ENCODE measurements at regions not wholly inside any gene's neighbourhood (a gene's known extent, or its start where the extent isn't known, plus 50 kb on each side); places are given as distances from the start of the nearest gene placed in this dataset.
A peak's percentile ranks its signal among the peaks of the same experiment; 100 is the strongest.

DNA sequence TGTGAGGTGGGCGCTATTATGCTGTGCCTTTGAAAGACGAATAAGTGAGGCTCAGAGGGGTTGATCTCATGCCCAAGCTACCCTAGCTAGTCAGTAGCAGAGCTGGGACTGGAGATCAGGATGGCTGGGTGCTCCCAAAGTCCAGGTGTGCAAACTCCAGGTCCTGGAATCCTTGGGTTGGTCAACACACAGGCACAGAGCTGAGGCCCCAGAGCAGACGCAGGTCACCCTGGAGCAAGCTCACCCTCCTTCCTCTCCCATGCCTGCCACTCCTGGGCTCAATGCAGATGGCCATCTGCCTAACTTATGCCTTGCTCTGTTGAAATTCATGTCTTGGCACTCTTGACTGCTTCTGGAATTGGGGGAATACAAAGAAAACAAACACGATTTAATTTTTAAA, 587.2 kb downstream of the PTPRU start:
- no peak for DNase-seq

DNA sequence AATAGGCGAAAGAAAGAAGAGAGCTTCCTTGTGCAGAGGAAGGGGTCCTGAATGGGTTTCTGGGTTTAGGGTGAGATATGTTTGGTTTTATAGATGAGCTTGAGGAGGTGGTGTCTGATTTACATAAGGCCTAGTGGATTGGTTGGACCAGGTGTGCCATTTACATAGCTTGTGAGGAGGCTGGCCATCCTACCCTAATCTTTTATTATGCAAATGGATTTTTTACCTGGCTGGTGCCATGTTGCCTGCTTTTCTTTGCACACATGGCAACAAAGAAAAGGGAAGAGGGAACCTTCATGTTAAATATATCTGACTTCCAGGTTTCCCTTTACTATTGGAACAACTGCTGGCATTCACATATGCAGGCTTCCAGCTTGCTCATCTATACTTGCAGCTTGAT, 585.3 kb downstream of the PTPRU start:
- DNase-seq, result no peak

DNA sequence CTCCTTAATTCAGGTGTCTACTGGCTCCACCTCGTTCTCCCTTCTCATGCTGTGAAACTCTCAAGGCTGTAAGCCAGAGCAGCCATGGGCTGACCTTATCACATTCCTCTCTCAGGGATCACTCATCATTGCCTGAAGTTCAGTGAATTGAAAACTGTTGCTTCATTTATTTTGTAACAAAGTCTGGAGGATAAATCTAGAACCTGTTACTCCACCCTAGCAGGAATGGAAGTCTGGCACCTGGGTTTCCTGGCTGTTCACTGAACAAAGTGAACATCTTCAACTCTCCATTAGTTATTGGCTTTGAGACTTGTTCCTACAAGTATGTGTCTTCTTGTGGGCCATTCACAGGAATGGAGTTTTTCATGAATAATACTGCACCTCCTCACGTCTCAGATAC, 584.1 kb downstream of the PTPRU start:
- DNase-seq, result no peak

DNA sequence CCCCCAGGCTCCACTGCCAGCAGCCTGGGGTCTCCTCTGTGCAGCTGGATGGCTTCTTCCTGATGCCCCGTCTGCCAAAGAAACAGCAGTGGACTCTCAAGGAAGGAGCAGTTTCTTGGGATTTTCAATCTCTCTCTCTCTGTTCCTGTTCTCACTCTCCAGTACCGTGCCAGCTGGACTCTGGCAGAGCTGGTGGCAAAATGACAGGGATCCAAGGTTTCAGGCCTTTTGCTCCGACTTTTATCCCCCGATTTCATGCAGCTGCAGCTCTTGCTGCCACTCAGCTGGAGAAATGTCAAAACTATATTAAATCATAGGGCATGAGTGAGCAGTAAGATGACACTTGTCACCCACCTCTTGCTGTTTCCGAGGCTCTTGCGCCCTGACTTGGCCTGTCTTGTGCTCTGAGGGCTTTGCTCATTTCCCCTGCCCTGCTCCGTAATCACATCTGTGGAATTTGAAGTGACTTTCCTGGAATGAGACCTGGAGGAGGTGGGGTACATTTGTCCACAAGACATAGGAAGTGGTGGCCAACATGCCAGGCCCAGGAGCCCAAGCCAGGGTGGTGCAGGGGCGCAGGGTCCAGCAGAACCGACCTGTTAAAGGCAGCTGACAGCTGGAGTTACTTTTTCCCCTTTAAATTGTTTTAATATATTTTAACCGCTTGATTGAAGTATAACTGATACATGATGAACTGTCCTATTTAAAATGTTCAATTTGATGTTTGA, 576.2 kb downstream of the PTPRU start:
- DNase-seq, result no peak

DNA sequence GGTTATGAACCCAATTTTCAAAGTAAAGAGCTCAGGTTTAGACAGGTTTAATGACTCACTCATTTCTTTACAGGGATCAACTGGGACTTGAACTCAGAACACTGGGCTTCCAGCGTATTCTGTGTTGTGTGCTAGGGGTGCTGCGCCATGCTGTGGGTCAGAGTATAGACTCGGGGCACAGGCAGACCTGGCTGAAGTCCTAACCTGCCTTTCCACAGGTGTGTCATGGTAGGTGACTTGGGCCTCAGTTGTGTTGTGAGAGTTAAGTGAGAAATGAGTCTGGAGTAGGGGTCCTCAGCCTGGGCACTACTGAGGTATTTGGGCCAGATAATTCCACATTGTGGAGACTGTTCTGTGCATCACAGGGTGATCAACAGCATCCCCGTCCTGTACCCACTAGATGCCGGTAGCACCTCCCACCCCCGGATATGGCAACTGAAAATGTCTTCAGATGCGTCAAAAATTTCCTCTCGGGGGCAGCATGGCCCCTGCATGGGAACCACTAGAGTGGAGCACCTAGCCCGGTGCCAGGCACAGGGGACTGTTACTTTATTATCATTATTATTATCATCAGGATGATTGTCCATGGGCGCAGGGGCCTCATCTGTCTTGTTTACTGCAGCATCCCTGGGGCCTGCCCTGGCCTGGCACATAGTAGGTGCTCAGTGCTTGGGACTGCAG, 575.5 kb downstream of the PTPRU start:
- DNase-seq, result peak; percentile 8

DNA sequence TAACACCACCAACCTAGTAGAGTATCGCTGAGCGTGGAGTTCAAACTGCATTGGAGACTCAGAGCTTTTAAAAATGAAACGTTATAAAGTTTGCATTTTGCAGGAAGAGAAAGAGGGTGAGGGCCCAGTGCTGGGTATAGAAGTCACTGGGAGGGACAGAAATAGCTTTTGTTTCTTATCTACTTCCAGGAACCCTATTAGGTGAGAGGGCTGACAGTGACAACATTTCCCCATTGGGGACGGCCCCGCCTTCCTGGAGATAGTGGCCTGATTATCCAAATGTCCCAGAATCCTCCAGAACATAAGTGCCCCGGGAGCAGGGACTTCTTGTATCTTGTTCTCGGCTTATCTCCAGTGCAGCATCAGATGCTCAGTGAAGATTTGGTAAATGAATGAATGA, 574.9 kb downstream of the PTPRU start:
- no peak for DNase-seq

DNA sequence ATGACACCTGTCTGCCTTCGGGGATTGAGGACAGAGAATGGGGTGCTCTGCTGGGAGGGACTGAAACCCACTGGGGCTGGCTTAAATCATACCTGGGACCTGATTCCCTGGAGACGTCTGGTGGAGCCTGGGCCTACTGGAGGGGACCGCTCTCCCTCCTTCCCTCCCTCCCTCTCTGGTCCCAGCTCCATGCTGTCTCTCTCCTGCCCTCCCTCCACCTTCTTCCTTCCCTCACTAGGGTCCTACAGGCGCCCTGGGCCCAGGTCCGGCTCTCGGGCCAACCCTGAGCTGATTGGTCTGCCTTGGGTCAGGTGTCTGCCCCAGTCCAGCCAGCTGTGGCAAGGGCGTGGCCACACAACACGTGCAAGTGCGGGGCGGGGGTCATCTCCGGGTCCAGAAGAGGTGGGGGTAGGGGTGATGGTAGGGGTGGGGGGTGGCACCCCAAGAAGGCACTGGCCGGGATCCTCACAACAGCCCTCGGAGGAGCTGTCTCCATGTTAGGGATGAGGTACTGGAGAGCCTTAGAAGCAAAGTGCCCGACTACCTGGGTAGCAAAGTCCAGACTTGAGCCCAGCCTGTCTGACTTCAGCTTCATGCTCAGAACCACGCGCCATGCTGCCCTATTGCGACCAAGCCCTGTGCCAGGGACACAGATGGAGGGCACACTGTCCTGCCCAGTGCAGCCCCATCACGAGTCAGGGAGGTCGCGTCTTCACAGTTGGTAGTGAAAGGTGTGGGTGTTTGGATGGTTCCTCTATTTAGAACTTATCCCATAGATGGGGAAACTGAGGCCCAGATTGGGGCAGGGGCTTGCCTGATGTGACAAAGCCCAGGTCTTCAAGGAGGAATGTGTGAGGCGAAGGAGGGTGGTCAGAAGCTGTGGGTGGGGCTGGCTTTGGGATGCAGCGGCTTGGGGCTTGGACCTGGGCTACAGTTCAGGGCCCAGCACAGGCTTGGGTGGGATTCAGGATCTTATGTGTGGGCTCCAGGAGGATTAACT, 574.1 kb downstream of the PTPRU start:
- DNase-seq, result peak; percentile 13

DNA sequence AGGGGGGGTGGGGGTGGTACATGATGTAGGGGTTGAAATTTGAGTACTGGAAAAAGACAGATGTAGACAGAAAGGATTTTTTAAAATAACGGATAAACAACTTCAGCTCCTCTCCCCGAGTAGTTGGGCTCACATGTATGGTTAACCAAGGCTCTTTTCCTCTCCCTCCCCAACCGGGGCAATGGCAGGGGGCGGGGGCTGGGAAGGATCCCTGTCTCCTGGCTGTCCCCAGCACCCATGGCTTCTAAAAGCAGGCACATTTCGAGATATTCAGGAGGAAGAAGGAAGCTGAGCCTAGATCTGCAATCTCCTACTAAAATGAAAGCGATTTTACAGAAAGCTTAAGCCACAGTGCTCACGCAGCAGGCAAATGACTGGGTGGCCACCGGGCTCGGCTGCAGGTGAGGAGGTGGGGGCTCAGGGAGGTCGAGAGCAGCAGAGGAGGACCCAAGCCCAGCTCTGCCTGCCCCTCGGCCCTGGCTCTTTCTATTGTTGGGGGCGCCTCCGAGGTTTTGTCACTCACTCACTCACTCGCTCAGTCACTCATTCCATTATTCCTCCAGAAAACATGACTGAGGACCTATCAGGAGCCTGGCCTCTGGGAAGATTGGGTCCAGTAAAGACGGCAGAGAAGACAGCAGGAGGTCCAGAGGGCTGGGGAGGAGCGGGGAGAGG, 573.3 kb downstream of the PTPRU start:
- no peak for DNase-seq

DNA sequence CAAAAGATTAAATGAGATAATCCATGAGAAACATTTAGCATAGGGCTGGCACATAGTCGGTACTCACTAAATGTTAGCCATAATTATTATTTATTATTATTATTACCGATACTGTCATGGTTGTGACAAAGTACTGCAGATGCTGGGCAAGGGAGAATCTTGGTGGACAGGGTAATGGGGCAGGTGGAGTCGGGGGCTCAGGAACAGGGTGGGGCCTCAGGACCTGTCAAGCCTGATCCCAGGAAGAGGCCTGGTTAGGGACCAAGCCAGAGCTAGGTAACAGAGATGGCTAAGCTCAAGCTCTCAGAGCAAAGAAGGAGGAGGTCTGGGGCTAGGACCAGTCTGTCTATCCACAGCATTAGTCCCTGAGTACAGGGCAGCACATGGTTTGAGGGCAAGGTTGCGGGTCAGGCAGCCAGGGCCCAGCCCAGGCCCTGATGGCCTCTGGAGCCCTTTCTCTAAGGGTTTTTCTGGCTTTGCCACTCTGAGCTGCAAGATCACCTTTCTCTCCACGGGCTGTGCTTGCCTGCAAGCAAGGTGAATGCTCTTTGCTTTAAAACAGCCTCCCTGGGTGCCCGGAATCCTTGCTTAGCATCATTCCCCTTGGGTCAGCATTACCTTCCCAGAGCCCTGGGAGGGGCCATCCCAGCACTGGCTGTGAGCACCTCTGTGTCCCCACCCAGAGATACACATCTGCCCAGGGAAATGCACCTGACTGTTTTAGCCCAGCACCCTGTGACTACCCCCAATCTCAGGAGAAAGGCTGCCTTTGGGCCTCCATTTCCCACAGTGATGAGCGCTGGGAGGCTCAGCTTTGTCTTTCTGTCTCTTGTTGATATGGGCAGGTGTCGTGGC, 572.0 kb downstream of the PTPRU start:
- peak; percentile 26 for DNase-seq

DNA sequence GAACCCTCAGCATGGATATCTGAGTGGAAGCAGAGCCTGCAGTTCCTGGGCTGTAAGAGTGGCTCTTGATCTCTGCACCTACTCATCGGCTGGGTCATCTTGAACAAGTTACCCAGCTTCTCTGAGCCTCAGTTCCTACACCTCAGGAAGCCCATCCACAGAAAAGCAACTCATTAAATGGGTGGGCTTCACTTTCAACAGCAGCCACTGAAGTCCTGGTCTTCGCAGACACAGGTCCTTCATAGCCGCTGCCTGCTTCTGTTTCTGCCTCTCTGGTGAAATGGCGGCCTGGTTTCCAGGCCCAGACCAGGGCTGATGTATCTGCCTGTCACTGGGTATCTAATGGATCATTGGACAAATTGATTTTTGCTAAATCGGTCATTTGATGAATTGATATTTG, 571.4 kb downstream of the PTPRU start:
- DNase-seq, result no peak

DNA sequence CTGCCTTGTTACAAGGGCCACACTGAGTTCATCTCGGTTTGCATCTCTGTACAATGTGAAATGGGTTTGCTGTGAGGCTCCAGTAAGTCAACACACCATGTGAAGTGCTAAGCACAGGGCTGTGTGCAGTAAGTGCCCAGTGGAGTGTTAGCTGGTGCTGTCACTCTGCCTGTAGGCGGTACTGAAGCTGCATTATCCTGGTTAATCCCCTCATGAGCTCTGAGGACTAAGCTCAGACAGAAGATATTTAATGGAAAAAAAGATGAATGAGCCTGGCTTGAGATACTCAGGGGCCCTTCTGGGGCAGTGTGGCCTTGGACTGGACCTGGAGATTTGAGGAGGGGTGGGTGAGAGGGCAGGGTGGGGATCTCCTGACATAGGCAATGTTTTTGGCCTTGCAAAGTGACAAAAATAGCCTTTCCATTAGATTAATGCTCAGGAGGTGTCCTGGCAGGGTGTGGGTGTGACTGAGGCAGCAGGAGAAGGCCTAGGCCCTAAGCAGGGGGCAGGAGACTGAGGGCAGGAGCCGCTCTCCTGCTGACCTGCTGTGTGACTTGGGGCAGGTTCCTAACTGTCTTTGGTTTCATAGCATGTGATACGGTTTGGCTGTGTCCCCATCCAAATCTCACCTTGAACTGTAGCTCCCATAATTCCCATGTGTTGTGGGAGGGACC, 570.5 kb downstream of the PTPRU start:
- DNase-seq, result peak; percentile 12

DNA sequence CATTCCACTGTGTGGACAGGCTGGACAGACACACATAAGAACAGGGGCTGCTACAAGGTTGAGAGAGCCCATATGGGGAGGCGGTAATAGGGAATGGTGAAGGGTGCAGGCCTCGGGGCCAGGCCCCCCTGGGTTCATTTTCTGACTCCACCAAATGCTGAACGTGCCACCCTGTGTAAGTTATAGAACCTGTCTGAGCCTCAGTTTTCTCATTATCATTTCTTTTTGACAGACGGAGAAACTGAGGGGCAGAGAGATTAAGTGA, 569.5 kb downstream of the PTPRU start:
- no peak for DNase-seq

DNA sequence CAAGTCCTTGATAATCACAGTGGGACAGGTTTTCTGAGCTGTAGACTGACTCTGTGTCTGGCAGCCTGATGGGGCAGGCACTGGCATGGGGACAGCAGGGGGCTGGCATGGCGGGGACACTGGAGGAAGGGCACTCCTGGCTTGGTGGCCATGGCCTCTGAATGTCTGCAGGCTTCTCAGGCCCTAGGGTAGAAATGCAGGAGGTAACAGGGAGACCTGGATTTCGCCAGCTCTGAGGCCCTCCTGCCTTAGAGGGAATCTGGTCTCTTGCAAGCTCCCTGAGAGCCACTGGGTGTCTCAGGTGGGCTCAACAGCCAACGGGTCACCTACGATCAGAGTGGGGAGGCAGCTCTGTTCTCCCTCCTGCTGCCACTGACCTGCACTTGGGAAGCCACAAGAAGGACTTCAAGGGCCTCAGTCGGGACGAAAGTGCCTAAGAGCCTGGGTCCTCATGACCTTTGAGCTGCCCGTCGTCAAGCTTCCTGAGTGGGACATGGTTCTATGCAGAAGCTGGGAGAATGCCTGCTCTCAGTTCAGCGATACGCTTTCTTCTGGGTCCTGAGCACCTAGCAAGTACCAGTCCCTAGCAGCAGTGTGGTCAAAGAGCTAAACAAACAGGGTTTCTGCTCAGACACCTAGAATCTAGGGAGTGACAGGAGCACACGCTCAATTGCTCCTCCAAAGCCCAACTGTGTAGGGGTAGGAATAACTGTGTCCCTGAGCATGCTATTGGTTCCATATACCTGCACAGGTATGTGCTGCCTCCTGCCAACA, 569.0 kb downstream of the PTPRU start:
- DNase-seq, result peak; percentile 37

DNA sequence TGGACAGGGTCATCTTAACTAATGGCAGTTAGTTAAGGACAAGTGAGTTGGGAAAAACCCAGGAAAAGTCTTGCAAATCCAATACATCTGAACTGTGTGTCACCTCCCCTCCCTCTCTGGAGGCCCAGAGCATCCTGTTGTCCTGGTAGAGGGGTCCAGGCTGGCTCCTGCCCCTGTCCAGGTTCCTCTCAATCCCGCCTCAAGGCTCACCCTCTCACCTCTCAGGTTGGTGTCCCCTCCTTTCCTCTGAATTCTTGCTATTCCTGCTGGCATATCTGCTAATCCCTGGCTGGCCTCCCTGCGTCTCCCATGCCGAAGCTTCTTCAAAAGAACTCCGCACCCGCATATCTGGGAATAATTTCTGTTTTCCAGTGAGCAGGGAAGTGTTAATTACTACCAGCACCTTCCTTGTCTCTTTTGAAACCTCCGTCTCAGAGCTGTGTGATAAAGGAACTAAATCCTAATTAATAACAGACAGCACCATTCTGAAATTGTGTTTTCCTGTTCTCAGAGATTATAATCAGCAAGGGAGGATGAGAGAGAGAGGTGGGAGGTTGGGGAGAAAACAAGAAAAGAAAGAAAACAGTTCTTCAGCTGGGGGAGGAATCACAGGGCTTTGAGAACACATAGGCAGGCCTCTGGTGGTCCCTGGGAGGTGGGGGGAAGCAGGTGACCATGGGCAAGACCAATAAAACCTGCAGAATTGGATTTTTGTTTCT, 568.0 kb downstream of the PTPRU start:
- DNase-seq, result peak; percentile 10

DNA sequence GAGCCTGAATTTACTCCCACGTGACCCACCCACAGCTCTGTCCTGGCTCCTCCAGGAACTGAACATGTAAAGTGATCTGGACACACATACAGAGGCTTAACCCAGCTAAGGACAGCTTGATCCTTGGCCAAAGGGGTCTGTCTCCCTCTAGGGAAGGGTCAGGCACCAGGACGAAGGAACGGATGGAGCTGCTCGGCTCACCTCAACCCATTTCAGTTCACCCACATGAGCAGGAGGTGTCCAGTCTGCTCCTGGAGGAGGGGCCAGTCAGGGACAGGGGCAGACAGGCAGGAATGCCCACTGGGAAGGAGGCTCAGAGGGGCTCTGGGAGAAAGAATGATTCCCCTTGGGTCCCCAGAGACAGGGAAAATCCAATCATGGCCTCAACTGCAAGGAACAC, 567.2 kb downstream of the PTPRU start:
- DNase-seq, result peak; percentile 36

DNA sequence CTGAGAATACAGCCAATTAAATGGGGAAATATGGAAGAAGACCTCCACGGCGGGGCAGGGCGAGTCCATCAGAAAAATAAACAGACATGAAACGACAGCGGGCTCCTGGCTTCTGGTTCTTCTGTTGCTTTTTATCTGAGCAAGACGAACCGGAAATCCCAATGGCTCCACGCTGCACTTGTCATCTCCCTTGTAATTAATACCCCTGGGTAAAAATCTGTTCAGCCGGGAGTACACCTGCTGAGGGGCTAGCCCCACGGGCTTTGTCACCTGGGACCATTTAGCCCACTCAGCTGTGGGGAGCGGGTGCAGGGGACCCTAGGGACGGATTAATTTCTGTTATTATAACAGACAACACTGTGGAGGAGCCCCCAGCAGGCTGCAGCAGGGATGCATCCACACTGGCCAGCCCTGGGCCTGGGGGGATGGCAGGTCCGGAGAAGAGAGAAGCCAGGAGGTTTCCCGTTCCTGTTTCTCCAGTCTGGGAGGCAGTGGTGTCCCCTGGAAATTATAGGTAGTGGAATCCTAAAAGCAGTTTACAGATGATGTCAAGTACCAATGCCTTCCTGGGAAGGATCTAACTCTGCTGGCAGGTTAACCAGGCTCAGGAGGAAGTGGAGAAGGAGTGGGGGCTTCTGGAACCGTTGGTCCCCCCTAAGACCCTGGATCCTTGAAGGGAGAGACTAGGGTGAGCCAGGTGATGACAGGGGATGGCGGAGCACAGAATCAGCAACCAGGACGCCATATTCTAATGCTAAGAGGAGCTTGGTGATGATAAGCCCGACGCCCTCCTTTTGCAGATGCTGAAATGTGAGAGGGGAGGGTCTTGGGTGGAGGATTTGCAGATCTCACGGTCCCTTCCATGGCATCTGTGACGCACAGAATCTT, 566.1 kb downstream of the PTPRU start:
- peak; percentile 18 for DNase-seq

DNA sequence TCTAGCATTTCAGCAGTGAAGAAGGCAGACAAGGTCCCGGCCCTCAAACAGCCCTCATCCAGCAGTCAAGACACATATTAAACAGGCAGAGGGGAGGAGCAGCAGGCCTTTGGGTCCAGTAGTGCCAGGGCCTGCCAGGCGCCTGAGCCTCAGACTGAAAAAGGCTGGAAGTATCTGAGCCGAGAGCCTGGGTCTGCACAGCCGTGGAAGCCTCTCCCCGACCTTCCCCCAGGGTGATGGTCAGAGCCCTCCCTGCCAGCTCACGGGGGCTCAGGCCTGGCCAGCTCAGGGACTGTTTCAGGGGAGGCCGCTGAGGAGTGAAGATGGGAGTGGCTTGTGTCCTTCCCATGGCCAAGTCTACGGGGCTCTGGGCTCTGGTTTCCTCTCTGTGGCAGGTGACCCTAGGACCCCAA, 565.2 kb downstream of the PTPRU start:
- peak; percentile 28 for DNase-seq

DNA sequence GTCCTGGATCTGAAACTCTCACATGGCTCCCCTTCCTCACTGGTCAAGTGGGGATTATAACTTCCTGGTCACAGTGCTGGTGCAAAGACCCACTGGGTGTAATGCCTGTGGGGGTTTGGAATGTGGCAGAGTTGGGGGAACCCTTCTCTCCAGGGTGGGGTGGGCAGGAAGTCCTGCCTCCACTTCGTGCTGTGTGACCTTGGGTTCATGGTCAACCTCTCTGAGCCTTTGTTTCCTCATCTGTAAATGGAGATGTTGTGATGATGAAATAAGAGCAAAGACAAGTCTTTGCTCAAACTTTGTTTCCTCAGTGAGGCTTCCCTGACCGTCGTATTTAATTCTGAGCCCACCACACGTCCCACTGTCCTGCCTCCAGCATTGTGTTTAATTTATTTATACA, 564.7 kb downstream of the PTPRU start:
- DNase-seq, result peak; percentile 8

DNA sequence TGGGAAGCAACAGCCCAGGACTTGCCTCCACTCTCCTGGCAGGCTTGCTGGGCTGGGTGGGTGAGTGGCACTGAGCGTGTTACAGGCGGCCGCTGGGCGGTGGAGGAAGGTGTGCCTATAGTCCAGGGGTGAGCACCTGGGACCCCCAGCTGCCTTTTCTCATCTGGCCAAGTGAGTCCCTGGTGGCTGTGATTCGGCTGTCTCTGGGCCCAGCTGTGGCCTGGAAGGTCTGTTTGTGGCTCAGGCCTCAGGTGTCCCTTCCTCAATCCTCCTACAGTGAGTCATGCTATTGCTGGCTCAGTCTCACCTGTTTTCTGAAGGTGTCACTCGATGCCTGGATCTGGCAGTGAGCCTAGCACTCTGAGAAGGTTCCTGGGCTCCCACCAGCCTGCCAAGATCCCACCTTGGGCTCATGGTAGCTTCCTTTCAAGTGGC, 564.2 kb downstream of the PTPRU start:
- peak; percentile 28 for DNase-seq

All from activated CD8-positive, alpha-beta memory T cell treated with anti-CD3 and anti-CD28 coated beads, Interleukin-2, amount 50 U/mL, for 48 hours (primary cell).